HepG2 (cell line): ENCODE measurements at regions not wholly inside any gene's neighbourhood (a gene's known extent, or its start where the extent isn't known, plus 50 kb on each side); places are given as distances from the start of the nearest gene placed in this dataset.

Source experiments
- ATAC-seq: fragments of 200-7000 bp; cut with Tn5 transposase; 3 replicates; pipeline ENCODE4 v1.9.1; 2020; ENCODE audit warnings: mild to moderate bottlenecking, moderate library complexity
- BruUV-seq: library from RNA; stranded (reverse); fragments of 400-500 nt; replicated peaks from 2 replicates; lab custom pipeline; 2021; lab: Mats Ljungman, UMichigan
- CTCF ChIA-PET: fragments of 300-600 bp; formaldehyde crosslinking; extraction: SDS; loops from one replicate; lab custom pipeline; 2021; ENCODE audit warnings: low total read pairs, inconsistent platforms, low intra/inter-chr PET ratio; lab: Yijun Ruan, JAX
- POLR2A ChIA-PET: fragments of 350-600 bp; sonication (Branson Sonifier 250); formaldehyde crosslinking; loops from one replicate; lab custom pipeline; 2020; ENCODE audit warnings: antibody characterized with exemption, inconsistent platforms; lab: Yijun Ruan, JAX
- DNase-seq: peaks from one replicate; pipeline ENCODE4 v3.0.0-alpha.2; 2015; ENCODE audit warnings: low spot score
- FAIRE-seq: peaks from 3 replicates; lab custom pipeline; 2011; peaks lifted over from hg19 to GRCh38; lab: Jason Lieb, UNC
- H2AFZ ChIP-seq: one replicate; pipeline ENCODE4 v1.6.1; 2011; ENCODE audit warnings: low read length, inconsistent platforms
- H3K27ac ChIP-seq: fragments of 300-600 bp; 3 replicates; pipeline ENCODE4 v1.8.0; 2011; ENCODE audit warnings: mixed run types, mild to moderate bottlenecking, mixed read lengths, low read length, inconsistent platforms; ENCODE audit not compliant: insufficient read depth; ENCODE audit errors: extremely low read length
- H3K27me3 ChIP-seq, 2 experiments: fragments of 200-600 bp in 1 of 2; 2 replicates in 1 of 2; 3 replicates in 1 of 2; pipeline versions ENCODE4 v1.6.0 to v1.8.0; 2011; ENCODE audit warnings: low read length in 2 of 2, mild to moderate bottlenecking in 2 of 2, moderate library complexity in 2 of 2, inconsistent platforms in 1 of 2; ENCODE audit not compliant: insufficient read depth in 2 of 2, control insufficient read depth in 1 of 2
- H3K36me3 ChIP-seq, 2 experiments: fragments of 200-600 bp in 1 of 2; replicated peaks in 1 of 2; 2 replicates in 1 of 2; 3 replicates in 1 of 2; pipeline versions ENCODE4 v1.5.1 to v1.8.0; 2011; ENCODE audit warnings: low read length in 2 of 2, inconsistent platforms in 1 of 2; ENCODE audit not compliant: insufficient read depth in 2 of 2, control insufficient read depth in 1 of 2
- H3K4me1 ChIP-seq: 2 replicates; pipeline ENCODE4 v1.5.1; 2012; ENCODE audit warnings: low read length, inconsistent platforms; ENCODE audit not compliant: insufficient read depth
- H3K4me2 ChIP-seq: 2 replicates; pipeline ENCODE4 v1.6.0; 2011; ENCODE audit warnings: low read depth, low read length, inconsistent platforms
- H3K4me3 ChIP-seq, 3 experiments: fragments of 200-600 bp in 1 of 3; sonication (generic), shearing (Covaris generic) in 1 of 3; replicated peaks in 1 of 3; 2 replicates each; pipeline ENCODE4 v1.5.1; 2011 to 2016; ENCODE audit warnings: low read length in 3 of 3, inconsistent platforms in 2 of 3, low read depth in 2 of 3, mild to moderate bottlenecking in 2 of 3, control low read depth in 1 of 3, mixed read lengths in 1 of 3; ENCODE audit not compliant: insufficient read depth in 1 of 3
- H3K79me2 ChIP-seq: one replicate; pipeline ENCODE4 v1.6.1; 2011; ENCODE audit warnings: low read length, inconsistent platforms; ENCODE audit not compliant: insufficient read depth
- H3K9ac ChIP-seq: 2 replicates; pipeline ENCODE4 v1.6.0; 2011; ENCODE audit warnings: mild to moderate bottlenecking, low read depth, low read length, inconsistent platforms; ENCODE audit not compliant: insufficient read depth
- H3K9me3 ChIP-seq: 2 replicates; pipeline ENCODE4 v1.5.1; 2012; ENCODE audit warnings: mild to moderate bottlenecking, low read length
- H4K20me1 ChIP-seq: 2 replicates; pipeline ENCODE4 v1.6.0; 2011; ENCODE audit warnings: inconsistent platforms, mild to moderate bottlenecking, low read length, moderate library complexity; ENCODE audit not compliant: insufficient read depth
- ATM ChIP-seq: fragments of 450-650 bp; IDR thresholded peaks from 2 replicates; pipeline ENCODE4 v1.7.1; 2017; ENCODE audit warnings: mild to moderate bottlenecking, borderline replicate concordance
- CEBPB ChIP-seq: IDR thresholded peaks from 2 replicates; pipeline ENCODE4 v1.6.1; 2011; ENCODE audit warnings: low read depth, low read length, improper control_type of control experiment, borderline replicate concordance
- NFKB2 ChIP-seq: sonication (generic); formaldehyde crosslinking; IDR thresholded peaks from 2 replicates; pipeline ENCODE4 v1.4.0; 2020; ENCODE audit warnings: missing genetic modification reagents, borderline replicate concordance
- NFYB ChIP-seq: sonication (generic); formaldehyde crosslinking; IDR thresholded peaks from 2 replicates; pipeline ENCODE4 v1.4.0; 2020; ENCODE audit warnings: missing genetic modification reagents
- PHF5A ChIP-seq: IDR thresholded peaks from one replicate; pipeline ENCODE4 v1.6.1; 2018; ENCODE audit warnings: low read depth, missing genetic modification reagents; ENCODE audit not compliant: unreplicated experiment
- PHF8 ChIP-seq: sonication (generic); formaldehyde crosslinking; IDR thresholded peaks from 2 replicates; pipeline ENCODE4 v1.5.0; 2020; ENCODE audit warnings: missing genetic modification reagents
- ZNF33B ChIP-seq: sonication (generic); formaldehyde crosslinking; IDR thresholded peaks from 2 replicates; pipeline ENCODE4 v1.5.1; 2020; ENCODE audit warnings: mild to moderate bottlenecking, missing genetic modification reagents
- ZNF383 ChIP-seq: sonication (generic); formaldehyde crosslinking; IDR thresholded peaks from 2 replicates; pipeline ENCODE4 v1.4.0; 2020; ENCODE audit warnings: missing genetic modification reagents, mild to moderate bottlenecking, borderline replicate concordance
- WGBS: methylation state at CpG from one replicate; pipeline ENCODE4 v1.1.6; 2017; ENCODE audit warnings: low lambda C conversion rate; 5-methylcytosine and 5-hydroxymethylcytosine counted together
- in situ Hi-C: cut with HindIII; loops from 2 replicates; pipeline ENCODE4 v1.10.0; 2017; ENCODE audit warnings: low pct_unique_long_range_greater_than_20kb; ENCODE audit not compliant: extremely low pct_ligation_motif_present
- intact Hi-C: fragments of 100-400 bp; cut with micrococcal nuclease; formaldehyde crosslinking; loops from one replicate; pipeline ENCODE4 v1.10.0; 2022; ENCODE audit not compliant: unreplicated experiment
- TF ChIP-seq, protein P1 (sequence below): IDR thresholded peaks from 2 replicates; pipeline ENCODE4 v1.6.1; 2016
- TF ChIP-seq, protein P2 (sequence below): sonication (generic); formaldehyde crosslinking; IDR thresholded peaks from 2 replicates; pipeline ENCODE4 v1.4.0; 2020; ENCODE audit warnings: missing genetic modification reagents
- TF ChIP-seq, protein P3 (sequence below): sonication (generic); formaldehyde crosslinking; IDR thresholded peaks from 2 replicates; pipeline ENCODE4 v1.5.1; 2020; ENCODE audit warnings: missing genetic modification reagents, mild to moderate bottlenecking, borderline replicate concordance
- TF ChIP-seq, protein P4 (sequence below): sonication (generic); formaldehyde crosslinking; IDR thresholded peaks from 2 replicates; pipeline ENCODE4 v1.4.0; 2020; ENCODE audit warnings: missing genetic modification reagents
- TF ChIP-seq, protein P5 (sequence below): sonication (generic); formaldehyde crosslinking; IDR thresholded peaks from 2 replicates; pipeline ENCODE4 v1.4.0; 2020; ENCODE audit warnings: missing genetic modification reagents

DNA sequence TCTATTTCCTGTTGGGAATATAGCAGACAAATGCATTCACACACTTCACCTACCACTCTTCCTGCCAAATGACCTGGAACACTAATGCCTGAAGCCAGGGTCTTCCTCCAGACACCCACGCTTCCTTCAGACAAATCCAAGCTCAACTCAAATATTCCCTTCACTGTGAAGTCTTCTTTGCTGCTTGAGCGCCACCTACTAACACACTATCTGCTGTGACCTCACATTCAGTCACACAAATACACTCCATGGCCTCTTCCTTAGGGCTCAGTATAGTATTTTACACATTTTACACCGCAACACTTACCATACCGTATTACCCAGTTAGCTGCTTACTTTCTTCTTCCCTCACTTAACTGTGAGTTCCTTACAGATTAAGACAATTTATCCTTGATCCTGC is 149.4 kb downstream of the SHOX2 start (continued):
- TF ChIP-seq, protein P1, sequence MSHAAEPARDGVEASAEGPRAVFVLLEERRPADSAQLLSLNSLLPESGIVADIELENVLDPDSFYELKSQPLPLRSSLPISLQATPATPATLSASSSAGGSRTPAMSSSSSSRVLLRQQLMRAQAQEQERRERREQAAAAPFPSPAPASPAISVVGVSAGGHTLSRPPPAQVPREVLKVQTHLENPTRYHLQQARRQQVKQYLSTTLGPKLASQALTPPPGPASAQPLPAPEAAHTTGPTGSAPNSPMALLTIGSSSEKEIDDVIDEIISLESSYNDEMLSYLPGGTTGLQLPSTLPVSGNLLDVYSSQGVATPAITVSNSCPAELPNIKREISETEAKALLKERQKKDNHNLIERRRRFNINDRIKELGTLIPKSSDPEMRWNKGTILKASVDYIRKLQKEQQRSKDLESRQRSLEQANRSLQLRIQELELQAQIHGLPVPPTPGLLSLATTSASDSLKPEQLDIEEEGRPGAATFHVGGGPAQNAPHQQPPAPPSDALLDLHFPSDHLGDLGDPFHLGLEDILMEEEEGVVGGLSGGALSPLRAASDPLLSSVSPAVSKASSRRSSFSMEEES (CRISPR knock-in tag): no peak
- TF ChIP-seq, protein P2, sequence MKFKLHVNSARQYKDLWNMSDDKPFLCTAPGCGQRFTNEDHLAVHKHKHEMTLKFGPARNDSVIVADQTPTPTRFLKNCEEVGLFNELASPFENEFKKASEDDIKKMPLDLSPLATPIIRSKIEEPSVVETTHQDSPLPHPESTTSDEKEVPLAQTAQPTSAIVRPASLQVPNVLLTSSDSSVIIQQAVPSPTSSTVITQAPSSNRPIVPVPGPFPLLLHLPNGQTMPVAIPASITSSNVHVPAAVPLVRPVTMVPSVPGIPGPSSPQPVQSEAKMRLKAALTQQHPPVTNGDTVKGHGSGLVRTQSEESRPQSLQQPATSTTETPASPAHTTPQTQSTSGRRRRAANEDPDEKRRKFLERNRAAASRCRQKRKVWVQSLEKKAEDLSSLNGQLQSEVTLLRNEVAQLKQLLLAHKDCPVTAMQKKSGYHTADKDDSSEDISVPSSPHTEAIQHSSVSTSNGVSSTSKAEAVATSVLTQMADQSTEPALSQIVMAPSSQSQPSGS (CRISPR knock-in tag): no peak
- TF ChIP-seq, protein P3, sequence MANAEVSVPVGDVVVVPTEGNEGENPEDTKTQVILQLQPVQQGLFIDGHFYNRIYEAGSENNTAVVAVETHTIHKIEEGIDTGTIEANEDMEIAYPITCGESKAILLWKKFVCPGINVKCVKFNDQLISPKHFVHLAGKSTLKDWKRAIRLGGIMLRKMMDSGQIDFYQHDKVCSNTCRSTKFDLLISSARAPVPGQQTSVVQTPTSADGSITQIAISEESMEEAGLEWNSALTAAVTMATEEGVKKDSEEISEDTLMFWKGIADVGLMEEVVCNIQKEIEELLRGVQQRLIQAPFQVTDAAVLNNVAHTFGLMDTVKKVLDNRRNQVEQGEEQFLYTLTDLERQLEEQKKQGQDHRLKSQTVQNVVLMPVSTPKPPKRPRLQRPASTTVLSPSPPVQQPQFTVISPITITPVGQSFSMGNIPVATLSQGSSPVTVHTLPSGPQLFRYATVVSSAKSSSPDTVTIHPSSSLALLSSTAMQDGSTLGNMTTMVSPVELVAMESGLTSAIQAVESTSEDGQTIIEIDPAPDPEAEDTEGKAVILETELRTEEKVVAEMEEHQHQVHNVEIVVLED: no peak
- TF ChIP-seq NFKB2 (CRISPR knock-in tag) (no peak), ZNF383 (CRISPR knock-in tag) (no peak)

DNA sequence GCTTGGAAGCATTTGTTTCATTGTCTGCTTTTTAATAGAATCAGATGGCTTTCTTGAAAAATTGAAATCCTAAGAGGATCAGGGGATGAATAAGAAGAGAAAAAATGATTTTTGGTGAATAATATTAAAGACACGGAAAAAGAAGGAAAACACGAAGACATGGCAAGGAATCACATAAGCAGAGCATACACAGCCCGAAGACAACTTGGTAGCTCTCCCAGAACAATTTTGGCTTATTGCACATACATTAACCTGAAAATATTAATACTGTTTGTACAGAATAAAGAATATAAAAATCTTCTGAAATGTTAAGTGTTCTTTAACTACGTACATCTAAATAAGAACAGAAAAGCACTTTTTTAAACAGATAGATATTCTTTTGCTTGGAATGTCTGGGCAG is 150.0 kb downstream of the SHOX2 start:
- WGBS: under 1% methylated on average over 4 of the region's 4 CpGs
- H4K20me1 ChIP-seq: no peaks in the 10 kb centered on the region
- no peak for ATAC-seq
- no peaks in the 10 kb centered on the region for H3K9me3 ChIP-seq
- H3K79me2 ChIP-seq: no peaks in the 10 kb centered on the region
- POLR2A ChIA-PET: no interaction called here
- DNase-seq: no peak
- H3K27ac ChIP-seq: no peak overlapping the region
- peaks cover 0 to 3% of the 10 kb centered on the region in 2 experiments; a peak in 1 of 5 replicates for H3K27me3 ChIP-seq
- CTCF ChIA-PET: no interaction called here
- H3K4me2 ChIP-seq: no peak overlapping the region
- no peak overlapping the region for H3K4me3 ChIP-seq
- no peaks in the 10 kb centered on the region for H3K4me1 ChIP-seq
- TF ChIP-seq CEBPB (no peak), NFYB (CRISPR knock-in tag) (no peak), PHF5A (CRISPR knock-in tag) (no peak), ATM (no peak), PHF8 (CRISPR knock-in tag) (no peak), ZNF33B (CRISPR knock-in tag) (no peak)
- TF ChIP-seq, protein P4, sequence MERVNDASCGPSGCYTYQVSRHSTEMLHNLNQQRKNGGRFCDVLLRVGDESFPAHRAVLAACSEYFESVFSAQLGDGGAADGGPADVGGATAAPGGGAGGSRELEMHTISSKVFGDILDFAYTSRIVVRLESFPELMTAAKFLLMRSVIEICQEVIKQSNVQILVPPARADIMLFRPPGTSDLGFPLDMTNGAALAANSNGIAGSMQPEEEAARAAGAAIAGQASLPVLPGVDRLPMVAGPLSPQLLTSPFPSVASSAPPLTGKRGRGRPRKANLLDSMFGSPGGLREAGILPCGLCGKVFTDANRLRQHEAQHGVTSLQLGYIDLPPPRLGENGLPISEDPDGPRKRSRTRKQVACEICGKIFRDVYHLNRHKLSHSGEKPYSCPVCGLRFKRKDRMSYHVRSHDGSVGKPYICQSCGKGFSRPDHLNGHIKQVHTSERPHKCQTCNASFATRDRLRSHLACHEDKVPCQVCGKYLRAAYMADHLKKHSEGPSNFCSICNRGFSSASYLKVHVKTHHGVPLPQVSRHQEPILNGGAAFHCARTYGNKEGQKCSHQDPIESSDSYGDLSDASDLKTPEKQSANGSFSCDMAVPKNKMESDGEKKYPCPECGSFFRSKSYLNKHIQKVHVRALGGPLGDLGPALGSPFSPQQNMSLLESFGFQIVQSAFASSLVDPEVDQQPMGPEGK (CRISPR knock-in tag): no peak
- TF ChIP-seq, protein P5, sequence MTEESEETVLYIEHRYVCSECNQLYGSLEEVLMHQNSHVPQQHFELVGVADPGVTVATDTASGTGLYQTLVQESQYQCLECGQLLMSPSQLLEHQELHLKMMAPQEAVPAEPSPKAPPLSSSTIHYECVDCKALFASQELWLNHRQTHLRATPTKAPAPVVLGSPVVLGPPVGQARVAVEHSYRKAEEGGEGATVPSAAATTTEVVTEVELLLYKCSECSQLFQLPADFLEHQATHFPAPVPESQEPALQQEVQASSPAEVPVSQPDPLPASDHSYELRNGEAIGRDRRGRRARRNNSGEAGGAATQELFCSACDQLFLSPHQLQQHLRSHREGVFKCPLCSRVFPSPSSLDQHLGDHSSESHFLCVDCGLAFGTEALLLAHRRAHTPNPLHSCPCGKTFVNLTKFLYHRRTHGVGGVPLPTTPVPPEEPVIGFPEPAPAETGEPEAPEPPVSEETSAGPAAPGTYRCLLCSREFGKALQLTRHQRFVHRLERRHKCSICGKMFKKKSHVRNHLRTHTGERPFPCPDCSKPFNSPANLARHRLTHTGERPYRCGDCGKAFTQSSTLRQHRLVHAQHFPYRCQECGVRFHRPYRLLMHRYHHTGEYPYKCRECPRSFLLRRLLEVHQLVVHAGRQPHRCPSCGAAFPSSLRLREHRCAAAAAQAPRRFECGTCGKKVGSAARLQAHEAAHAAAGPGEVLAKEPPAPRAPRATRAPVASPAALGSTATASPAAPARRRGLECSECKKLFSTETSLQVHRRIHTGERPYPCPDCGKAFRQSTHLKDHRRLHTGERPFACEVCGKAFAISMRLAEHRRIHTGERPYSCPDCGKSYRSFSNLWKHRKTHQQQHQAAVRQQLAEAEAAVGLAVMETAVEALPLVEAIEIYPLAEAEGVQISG (CRISPR knock-in tag): no peak
- no peak overlapping the region for H2AFZ ChIP-seq
- in situ Hi-C loops (no loop called here), intact Hi-C loops (no loop called here)
- no peak overlapping the region for H3K9ac ChIP-seq
- no peak for FAIRE-seq
- no peaks in the 10 kb centered on the region for H3K36me3 ChIP-seq
- BruUV-seq: no TSS peak
